Sigmoid colon (tissue), 4 donors: ENCODE measurements at regions not wholly inside any gene's neighbourhood (a gene's known extent, or its start where the extent isn't known, plus 50 kb on each side); places are given as distances from the start of the nearest gene placed in this dataset.

Experiments used
- CTCF ChIP-seq, 4 experiments: fragments of 450-650 bp in 3 of 4; fragments of 200-600 bp in 1 of 4; IDR thresholded peaks; one replicate each; pipeline ENCODE4 v1.5.1; 2016 to 2019; ENCODE audit warnings: antibody characterized with exemption in 4 of 4, mild to moderate bottlenecking in 3 of 4, moderate library complexity in 2 of 4
- POLR2A ChIP-seq, 2 donors: fragments of 450-650 bp; IDR thresholded peaks; one replicate each; pipeline ENCODE4 v1.6.1; 2016; ENCODE audit warnings: antibody characterized with exemption in 2 of 2, mild to moderate bottlenecking in 2 of 2, moderate library complexity in 2 of 2
- POLR2AphosphoS5 ChIP-seq, 4 donors: sonication (generic); formaldehyde crosslinking; IDR thresholded peaks; one replicate each; pipeline ENCODE4 v1.6.1; 2017; ENCODE audit warnings: antibody characterized with exemption in 4 of 4

- no peak for TF ChIP-seq POLR2AphosphoS5 (IDR thresholded peaks at IDR 0.05)
- no peak for TF ChIP-seq CTCF (IDR thresholded peaks at IDR 0.05)
- TF ChIP-seq POLR2A (IDR thresholded peaks at IDR 0.05), result no peak
These were observed 198.2 kb upstream of the CXorf66 start for GRCh38 chrX:140163371-140164159.
